HG03108 (cell line): ENCODE measurements at regions not wholly inside any gene's neighbourhood (a gene's known extent, or its start where the extent isn't known, plus 50 kb on each side); places are given as distances from the start of the nearest gene placed in this dataset.

ENCODE experiments used
- ATAC-seq: cut with Tn5 transposase; IDR thresholded peaks from one replicate; pipeline ENCODE4 v1.9.1; 2021; ENCODE audit warnings: moderate library complexity; ENCODE audit not compliant: unreplicated experiment

- no peak for ATAC-seq
Observed at GRCh38 chr1:234728740-234729139, 118.8 kb upstream of the IRF2BP2 start.

- ATAC-seq, result peak; percentile 35
Observed at GRCh38 chr1:234727018-234727940, 117.3 kb upstream of the IRF2BP2 start.

- ATAC-seq, result no peak
Observed at GRCh38 chr1:234726359-234726943, 116.5 kb upstream of the IRF2BP2 start.

GRCh38 chr1:234725177-234726132 is 115.5 kb upstream of the IRF2BP2 start:
- no peak for ATAC-seq

GRCh38 chr1:234724516-234725176 is 114.7 kb upstream of the IRF2BP2 start:
- no peak for ATAC-seq

- no peak for ATAC-seq
Observed at GRCh38 chr1:234722904-234723720, 113.1 kb upstream of the IRF2BP2 start.

GRCh38 chr1:234722270-234722704 is 112.3 kb upstream of the IRF2BP2 start:
- no peak for ATAC-seq

GRCh38 chr1:234721476-234722269 is 111.7 kb upstream of the IRF2BP2 start:
- ATAC-seq, result no peak

- no peak for ATAC-seq
Observed at GRCh38 chr1:234720709-234721441, 110.9 kb upstream of the IRF2BP2 start.

GRCh38 chr1:234719454-234720251 is 109.7 kb upstream of the IRF2BP2 start:
- ATAC-seq, result no peak

GRCh38 chr1:234718496-234719453 is 108.8 kb upstream of the IRF2BP2 start:
- no peak for ATAC-seq

GRCh38 chr1:234716908-234717375 is 107.0 kb upstream of the IRF2BP2 start:
- no peak for ATAC-seq

GRCh38 chr1:234715252-234716014 is 105.5 kb upstream of the IRF2BP2 start:
- no peak for ATAC-seq

- ATAC-seq, result no peak
Observed at GRCh38 chr1:234713859-234714258, 103.9 kb upstream of the IRF2BP2 start.

- no peak for ATAC-seq
Observed at GRCh38 chr1:234713440-234713839, 103.5 kb upstream of the IRF2BP2 start.
